HEK293 (cell line): ENCODE measurements at regions not wholly inside any gene's neighbourhood (a gene's known extent, or its start where the extent isn't known, plus 50 kb on each side); places are given as distances from the start of the nearest gene placed in this dataset.

ENCODE experiments used
- PBX3 ChIP-seq: sonication (generic); formaldehyde crosslinking; IDR thresholded peaks from 2 replicates; pipeline ENCODE4 v1.8.1; 2022; ENCODE audit warnings: mild to moderate bottlenecking, moderate library complexity, missing genetic modification reagents
- SCRT2 ChIP-seq: fragments of 450-650 bp; formaldehyde crosslinking; IDR thresholded peaks from 2 replicates; pipeline ENCODE4 v1.5.1; 2016; ENCODE audit warnings: missing biosample characterization, missing genetic modification characterization
- YY1 ChIP-seq: fragments of 450-650 bp; formaldehyde crosslinking; IDR thresholded peaks from 2 replicates; pipeline ENCODE4 v1.5.1; 2018; ENCODE audit warnings: missing biosample characterization, missing genetic modification characterization
- ZNF174 ChIP-seq: fragments of 450-650 bp; formaldehyde crosslinking; IDR thresholded peaks from 2 replicates; pipeline ENCODE4 v1.5.0; 2017; ENCODE audit warnings: missing biosample characterization, mild to moderate bottlenecking, missing genetic modification characterization
- ZNF175 ChIP-seq: fragments of 450-650 bp; formaldehyde crosslinking; IDR thresholded peaks from 2 replicates; pipeline ENCODE4 v1.5.1; 2016; ENCODE audit warnings: missing biosample characterization, missing genetic modification characterization
- ZNF2 ChIP-seq: fragments of 450-650 bp; formaldehyde crosslinking; IDR thresholded peaks from 2 replicates; pipeline ENCODE4 v1.5.1; 2016; ENCODE audit warnings: missing biosample characterization, missing genetic modification characterization
- ZNF335 ChIP-seq: fragments of 450-650 bp; formaldehyde crosslinking; conservative IDR thresholded peaks from 2 replicates; pipeline ENCODE4 v1.5.1; 2016; ENCODE audit warnings: missing biosample characterization, missing genetic modification characterization
- ZNF354C ChIP-seq: fragments of 450-650 bp; formaldehyde crosslinking; IDR thresholded peaks from 2 replicates; pipeline ENCODE4 v1.5.1; 2016; ENCODE audit warnings: missing biosample characterization, missing genetic modification characterization, low read depth, borderline replicate concordance
- ZNF670 ChIP-seq: fragments of 450-650 bp; formaldehyde crosslinking; IDR thresholded peaks from 2 replicates; pipeline ENCODE4 v1.5.1; 2016; ENCODE audit warnings: missing biosample characterization, missing genetic modification characterization, low read depth
- TF ChIP-seq, protein P1 (sequence below): fragments of 450-650 bp; formaldehyde crosslinking; IDR thresholded peaks from 2 replicates; pipeline ENCODE4 v1.5.1; 2016; ENCODE audit warnings: missing biosample characterization, missing genetic modification characterization

DNA sequence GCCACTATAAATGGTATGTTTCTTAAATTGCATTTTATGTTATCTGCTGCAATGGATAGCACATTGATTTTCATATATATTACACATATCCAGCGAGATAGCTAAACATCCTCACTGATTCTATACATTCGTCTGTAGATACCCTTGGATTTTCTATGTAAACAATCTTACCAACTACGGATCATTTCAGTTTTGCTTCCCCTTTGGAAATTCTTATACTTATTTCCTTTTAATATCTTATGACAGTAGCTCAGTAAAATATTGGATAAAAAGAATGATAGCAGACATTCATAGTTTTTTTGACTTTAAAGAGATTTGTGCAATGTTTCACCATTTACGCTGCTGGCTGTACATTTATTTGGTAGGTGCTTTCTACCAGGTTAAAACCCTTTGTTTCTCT lies 254.9 kb downstream of the SYK start:
- TF ChIP-seq YY1 (tag by site-specific recombination) (no peak), ZNF354C (tag by site-specific recombination) (no peak), SCRT2 (tag by site-specific recombination) (no peak), ZNF670 (tag by site-specific recombination) (no peak), ZNF174 (tag by site-specific recombination) (no peak), ZNF175 (tag by site-specific recombination) (no peak), ZNF2 (no peak), ZNF335 (tag by site-specific recombination) (no peak), PBX3 (CRISPR knock-in tag) (no peak)
- TF ChIP-seq, protein P1, sequence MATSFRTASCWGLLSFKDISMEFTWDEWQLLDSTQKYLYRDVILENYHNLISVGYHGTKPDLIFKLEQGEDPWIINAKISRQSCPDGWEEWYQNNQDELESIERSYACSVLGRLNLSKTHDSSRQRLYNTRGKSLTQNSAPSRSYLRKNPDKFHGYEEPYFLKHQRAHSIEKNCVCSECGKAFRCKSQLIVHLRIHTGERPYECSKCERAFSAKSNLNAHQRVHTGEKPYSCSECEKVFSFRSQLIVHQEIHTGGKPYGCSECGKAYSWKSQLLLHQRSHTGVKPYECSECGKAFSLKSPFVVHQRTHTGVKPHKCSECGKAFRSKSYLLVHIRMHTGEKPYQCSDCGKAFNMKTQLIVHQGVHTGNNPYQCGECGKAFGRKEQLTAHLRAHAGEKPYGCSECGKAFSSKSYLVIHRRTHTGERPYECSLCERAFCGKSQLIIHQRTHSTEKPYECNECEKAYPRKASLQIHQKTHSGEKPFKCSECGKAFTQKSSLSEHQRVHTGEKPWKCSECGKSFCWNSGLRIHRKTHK (tag by site-specific recombination) = no peak
